ENCODE measurements at regions not wholly inside any gene's neighbourhood (a gene's known extent, or its start where the extent isn't known, plus 50 kb on each side); places are given as distances from the start of the nearest gene placed in this dataset.
A peak's percentile ranks its signal among the peaks of the same experiment; 100 is the strongest.

GRCh38 chr13:40217675-40218074 lies 448.8 kb downstream of the FOXO1 start:
- no peak for DNase-seq (ENCODE audit: low read depth)

DNA sequence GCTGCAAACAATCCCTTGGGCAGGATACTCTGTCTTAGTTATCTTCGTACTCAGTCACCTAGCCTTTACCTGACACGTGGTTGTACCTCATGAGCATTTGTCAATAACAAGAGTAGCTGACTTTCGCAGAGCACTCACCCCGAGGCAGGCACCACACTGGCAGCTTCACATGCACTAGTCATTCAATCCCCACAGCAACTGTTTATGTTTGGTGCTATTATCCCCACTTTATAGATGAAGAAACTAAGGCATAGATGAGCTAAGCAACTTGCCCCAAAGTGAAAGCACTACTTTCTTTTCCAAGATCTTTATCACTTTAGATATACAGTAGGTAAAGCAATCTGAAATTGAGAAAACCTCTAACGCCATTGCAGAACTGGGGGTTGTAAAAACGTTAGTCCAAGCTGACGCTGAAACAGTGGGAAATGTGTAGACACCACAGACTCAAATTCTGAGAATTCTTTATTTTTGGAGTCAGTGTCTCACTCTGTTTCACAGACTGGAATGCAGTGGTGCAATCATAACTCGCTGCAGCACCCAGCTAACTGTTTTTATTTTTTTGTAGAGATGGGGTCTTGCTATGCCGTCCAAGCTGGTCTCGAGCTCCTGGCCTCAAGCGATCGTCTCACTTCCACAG lies 446.0 kb downstream of the FOXO1 start:
- peak; percentile 57 for DNase-seq (ENCODE audit: low read depth)

- DNase-seq (ENCODE audit: low read depth): no peak
Observed at GRCh38 chr13:40221131-40221459, 445.3 kb downstream of the FOXO1 start.

DNA sequence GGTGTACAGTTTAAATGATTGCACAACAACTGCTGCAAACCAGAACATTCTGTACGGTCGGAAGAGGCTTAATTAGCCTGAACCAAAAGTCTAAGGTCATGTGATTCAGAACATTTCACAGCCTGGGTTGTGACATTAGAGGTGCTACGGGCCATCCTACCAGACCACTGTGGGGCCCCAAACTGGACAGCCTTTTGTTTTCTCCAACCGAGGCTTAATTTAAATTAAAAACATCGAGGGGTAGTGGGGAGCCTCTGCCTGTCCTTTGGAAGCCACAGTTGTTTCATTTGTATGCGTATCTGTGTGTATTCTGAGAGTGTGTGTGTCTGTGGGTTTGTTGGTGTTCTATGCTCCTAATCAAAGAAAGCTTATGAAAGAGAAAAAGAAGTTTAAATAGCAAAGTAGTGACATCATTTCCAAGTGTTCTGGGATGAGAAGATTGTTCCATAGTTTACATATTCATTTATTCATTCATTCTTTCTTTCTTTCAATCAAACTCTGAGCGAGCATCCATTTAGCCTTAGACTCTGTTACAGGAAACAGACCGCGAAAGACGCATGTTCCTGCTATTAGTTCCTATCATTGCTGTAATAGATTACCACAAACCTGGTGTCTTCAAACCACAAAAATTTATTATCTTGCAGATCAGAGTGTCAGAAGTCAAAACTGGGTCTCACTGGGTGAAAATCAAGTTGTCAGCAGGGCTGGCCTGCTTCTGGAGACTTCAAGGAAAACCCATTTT lies 444.8 kb downstream of the FOXO1 start:
- peak; percentile 99 for DNase-seq (ENCODE audit: low read depth)

DNA sequence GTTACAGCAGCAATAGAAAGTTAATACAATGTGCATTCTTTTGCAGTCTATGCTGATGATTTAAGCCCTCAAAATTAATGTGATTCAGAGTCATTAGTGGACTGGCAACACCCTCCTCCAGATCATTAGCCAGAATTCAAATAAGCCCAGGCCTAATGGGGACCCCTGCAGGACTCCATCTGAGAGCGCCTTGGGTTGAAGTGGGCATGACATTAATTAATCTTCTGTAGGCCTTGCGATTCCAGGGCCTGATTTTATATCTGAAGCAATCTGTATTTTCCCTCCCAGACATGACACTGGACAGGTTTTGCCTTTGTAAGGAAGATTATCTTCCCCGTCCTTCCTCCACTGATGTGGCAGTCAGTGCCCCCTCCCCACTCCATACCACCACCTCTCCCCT lies 442.9 kb downstream of the FOXO1 start:
- DNase-seq (ENCODE audit: low read depth): no peak

- DNase-seq (ENCODE audit: low read depth): no peak
Observed at GRCh38 chr13:40228496-40228895, 437.9 kb downstream of the FOXO1 start.

- peak; percentile 36 for DNase-seq (ENCODE audit: low read depth)
Observed at GRCh38 chr13:40228990-40229389, 437.5 kb downstream of the FOXO1 start.

DNA sequence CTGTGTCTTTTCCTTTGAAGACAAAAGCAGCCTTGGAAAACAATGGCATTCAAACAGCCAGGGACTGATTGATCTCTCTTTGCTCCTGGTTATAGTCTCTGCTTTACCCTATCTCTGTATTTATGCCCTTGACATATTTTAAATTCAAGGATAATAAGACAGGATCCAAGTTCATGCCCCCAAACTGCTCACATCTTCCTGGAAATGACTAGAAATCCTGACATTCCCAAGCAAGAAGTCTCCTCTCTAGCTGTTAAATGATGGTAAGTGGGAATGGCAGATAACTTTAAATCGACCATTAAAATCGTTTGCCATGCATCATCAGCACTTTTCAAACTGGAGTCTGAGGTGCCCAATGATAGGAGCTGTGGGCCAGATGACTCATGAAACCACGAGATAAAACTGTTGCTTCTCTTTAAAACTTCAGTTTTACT lies 435.6 kb downstream of the FOXO1 start:
- peak; percentile 26 for DNase-seq (ENCODE audit: low read depth)

DNA sequence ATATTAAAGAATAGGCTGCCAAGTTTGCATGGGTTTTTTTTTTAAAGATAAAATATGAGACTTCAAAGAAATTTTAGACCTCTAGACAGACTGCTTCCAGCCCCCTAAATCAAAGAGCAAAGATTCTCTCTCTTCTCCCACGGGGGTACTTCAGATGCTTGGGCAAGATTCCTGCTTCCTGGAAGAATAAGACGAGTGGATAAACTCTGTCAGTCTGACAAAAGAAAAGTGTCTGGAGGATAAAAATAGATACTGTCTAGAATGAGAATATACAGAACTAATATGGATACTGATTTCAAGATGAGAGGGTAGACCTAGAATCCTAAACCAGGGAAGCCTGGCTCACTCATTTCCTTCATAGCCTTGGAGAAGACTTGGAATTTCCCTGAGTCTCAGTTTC lies 435.1 kb downstream of the FOXO1 start:
- DNase-seq (ENCODE audit: low read depth): no peak

DNA sequence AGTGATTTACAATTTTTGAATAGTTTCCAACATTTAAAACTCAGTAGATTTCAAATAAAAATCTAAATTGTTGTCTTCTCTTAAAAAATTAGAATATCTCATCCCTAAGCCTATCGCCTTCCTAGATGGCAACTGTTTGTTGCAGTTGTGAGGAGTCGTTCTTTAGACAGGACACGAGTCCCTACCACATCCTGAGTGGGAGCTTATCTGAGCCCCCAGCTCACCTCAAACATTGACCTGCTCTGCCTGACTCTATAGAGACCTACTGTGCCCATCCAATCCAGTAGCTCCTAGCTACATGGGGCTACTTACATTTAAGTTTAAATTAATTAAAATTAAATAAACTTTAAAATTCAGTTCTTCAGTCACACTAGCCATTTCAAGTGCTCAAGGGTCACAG lies 434.7 kb downstream of the FOXO1 start:
- DNase-seq (ENCODE audit: low read depth): no peak

DNA sequence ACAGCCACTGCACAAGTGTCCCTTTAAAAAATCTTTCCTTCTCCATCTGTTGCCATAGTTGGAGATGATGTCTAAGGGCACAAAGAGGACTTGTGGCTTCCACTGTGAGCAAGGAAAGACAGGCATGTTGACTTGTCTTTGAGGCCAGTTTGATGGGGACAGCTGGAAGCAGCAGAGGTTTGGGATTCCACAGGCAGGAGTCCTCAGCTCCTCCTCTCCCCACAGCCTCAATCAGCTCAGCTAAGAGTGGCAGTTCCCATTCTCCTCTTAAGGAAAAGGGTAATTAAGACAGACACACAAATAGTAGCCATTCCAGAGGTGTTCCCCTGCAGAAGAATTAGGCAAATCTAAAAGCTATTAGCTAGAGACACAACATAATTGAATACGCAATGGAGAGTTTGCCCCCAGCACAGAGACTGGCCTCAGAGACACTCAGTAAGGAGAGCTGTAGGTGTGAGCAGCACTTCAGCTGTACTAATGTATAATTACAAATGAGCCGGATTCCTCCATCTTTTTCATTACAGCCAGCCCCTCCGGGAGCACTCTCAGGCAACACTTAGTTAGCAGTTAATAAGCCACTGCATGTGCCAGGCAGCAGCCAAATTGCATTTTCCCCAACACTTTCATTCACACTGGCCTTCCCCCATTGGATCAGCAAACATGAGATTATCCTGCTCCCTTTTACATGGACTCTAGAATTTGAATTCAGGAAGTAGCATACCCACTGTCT lies 434.0 kb downstream of the FOXO1 start:
- no peak for DNase-seq (ENCODE audit: low read depth)

DNA sequence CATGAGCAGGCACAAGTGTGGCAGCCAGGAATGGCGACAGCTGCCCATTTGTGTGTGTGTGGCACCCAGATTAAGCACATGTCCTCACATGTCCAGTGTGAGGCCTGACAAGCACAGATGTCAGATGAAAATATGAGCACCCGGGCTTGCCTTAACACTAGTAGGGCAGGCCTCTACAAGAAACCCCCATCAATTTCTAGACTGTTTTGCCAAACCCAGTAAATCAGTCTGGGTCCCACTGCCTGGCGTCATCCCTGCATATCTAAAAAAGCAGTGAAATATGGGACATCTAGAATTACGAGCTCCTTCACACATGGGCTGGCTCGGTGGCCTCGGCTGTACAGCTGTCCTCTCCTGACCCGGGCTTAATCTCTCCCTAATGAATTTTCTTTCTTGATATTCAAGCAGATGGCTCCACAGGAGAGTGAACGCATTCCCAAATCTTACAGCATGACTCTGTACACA lies 432.7 kb downstream of the FOXO1 start:
- no peak for DNase-seq (ENCODE audit: low read depth)

DNA sequence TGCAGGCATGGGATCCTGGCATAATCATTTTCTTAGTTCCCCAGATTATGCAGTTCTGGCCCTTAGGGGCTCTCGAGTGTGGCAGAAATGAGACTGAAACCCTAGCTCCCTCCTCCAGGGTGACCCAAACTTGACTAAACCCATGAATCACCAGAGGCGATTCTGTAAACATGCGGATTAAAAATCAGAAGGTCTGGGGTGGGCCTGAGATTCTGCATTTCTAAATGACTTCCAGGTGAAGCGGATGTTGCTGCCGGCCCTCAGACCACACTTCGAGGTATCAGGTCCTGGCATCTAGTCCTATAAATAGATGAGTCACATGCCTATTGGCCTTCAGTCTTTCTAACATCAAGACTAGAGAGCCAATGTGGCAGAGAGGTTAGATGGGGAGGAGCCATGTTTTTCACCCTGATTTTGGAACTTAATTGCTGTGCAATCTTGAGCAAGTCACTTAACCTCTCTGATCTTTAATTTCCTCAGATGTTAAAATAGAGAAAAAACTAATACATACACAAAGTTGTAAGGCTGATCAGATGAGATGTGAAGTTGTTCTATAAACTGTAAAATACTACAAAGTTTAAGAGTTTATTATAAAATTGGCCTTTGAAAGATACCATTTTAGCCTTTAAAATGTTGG lies 431.2 kb downstream of the FOXO1 start:
- no peak for DNase-seq (ENCODE audit: low read depth)

DNA sequence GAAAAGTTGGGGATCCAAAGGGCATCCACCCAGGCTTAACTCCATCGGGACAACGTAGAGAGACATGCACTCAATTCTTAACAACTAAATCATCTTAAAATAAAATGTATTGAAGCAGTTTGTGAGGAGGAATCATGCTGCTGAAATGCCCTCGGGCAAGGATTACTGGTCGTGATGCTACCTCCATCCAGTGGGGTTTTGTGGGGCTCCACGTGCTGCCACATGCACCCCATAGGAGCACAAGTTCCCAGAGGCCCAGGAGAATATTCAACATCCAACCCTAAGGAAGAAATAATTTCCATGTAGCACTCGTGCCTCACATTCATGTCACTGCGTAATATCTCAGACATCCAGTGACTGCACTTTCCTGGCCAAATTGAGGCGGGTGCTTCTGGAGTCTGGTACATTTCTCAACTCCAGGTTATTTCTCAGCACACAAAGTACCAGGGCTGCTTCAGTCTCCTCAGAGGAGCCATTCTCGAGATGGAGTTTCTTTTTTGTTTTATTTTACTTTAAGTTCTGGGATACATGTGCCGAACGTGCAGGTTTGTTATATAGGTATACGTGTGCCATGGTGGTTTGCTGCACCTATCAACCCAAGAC lies 429.8 kb downstream of the FOXO1 start:
- DNase-seq (ENCODE audit: low read depth): no peak

DNA sequence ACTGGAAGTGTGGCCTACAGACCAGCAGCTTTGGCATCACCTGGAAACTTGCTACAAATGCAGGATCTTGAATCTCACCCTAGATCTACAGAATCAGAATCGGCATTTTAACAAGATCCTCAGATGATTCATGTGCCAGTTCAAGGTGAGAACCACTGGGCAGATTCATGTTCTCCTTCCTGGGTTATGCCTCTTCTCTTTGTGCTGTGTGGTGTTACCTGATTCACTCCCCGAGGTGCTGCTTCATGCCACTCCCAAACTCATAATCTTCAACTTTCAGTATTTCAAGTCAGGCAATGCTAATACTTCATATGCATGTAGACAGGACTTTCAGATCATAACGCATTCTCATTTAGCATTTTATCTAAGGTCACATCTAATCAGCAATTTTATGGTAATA lies 427.7 kb downstream of the FOXO1 start:
- no peak for DNase-seq (ENCODE audit: low read depth)

DNA sequence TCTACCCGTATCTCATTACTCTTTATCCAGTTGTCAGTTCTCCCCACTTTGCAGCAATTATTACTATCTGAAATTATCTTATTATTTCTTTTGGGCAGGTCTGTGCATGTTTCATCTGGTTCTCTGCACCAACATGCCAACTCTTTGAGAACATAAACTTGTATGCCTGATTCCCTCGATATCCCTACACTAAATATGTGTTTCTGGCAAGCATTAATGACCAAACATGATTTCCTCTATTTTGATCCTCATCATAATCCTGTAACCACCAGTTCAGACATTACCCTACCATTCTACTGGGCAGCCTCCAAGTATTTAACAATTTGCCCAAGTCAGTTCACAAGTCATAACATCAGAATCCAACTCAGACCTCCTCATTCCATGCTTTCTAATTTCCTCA lies 426.1 kb downstream of the FOXO1 start:
- no peak for DNase-seq (ENCODE audit: low read depth)

DNA sequence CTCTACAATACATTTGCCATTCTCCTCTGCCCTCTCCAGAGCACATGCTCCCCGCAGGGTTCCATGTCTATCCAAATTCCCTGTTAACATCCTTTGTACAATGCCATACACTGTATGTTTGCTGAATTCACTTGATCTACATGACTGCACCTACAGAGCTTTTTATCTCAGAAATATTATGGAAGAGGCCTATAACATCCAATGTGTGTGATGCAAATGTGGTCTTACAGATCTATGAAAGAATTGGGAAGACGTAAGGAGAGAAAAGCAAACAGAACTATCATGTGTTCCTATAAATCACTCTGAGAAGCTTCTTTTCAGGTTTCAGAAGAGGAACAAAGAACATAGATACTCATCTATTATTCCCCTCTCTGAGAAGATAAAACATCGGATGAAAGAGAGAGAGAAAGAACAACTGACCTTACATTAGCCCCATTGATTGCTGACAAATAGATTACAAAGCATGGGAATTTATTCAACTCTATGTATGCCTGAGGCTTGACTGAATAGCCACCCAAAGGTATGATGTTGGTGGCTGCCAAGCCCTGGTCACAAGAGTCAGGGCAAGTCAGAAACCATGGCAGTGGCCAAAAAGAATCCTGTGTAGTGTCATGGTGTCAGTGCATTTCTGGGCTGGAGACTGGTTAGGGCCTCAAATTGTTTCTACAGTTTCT lies 425.2 kb downstream of the FOXO1 start:
- no peak for DNase-seq (ENCODE audit: low read depth)

- no peak for DNase-seq (ENCODE audit: low read depth)
Observed at GRCh38 chr13:40243047-40243446, 423.4 kb downstream of the FOXO1 start.

GRCh38 chr13:40243982-40244381 lies 422.5 kb downstream of the FOXO1 start:
- DNase-seq (ENCODE audit: low read depth): no peak

DNA sequence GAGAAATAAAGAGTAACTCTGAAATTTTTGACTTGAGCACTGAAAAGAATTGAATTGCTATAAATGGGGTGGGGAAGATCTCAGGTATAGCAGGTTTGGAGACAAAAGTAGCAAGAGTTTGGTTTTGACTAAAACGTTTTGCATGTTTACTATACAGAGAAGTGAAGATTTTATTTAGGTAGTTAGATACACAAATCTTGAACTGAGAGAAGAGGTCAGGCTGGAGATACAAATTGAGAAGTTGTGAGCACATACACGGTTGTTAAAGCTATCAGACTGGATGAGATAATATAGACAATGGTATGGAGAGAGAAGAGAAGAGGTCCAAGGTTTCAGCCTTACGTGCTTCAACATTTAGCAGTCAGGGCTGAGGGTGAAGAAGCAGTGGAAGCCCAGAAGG lies 420.9 kb downstream of the FOXO1 start:
- DNase-seq (ENCODE audit: low read depth): no peak

DNA sequence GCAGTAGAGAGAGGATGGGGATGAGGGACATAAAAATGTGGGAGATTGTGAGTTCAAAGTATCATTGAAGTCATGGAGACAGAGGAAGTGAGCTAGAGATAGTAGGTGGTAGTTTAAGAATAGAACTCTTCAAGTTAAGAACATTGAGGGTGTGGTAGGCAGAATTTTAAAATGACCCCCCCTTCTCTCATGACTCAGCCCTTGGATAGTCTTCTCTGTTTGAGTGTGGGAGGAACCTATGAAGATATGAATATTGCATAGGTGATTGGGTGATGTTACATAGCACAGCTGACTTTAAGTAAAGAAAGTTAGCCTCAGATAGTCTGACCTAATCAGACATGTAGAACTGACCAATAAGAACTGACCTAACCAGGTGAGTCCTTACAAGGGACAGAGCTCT lies 418.6 kb downstream of the FOXO1 start:
- no peak for DNase-seq (ENCODE audit: low read depth)

Measured in renal cortical epithelial cell (primary cell).